Upper lobe of left lung (tissue), 4 donors: ENCODE measurements at regions not wholly inside any gene's neighbourhood (a gene's known extent, or its start where the extent isn't known, plus 50 kb on each side); places are given as distances from the start of the nearest gene placed in this dataset.

Experiments
- POLR2A ChIP-seq, 4 donors: fragments of 450-650 bp; IDR thresholded peaks; one replicate each; pipeline ENCODE4 v1.5.1; 2016 to 2017; ENCODE audit warnings: antibody characterized with exemption in 4 of 4, mild to moderate bottlenecking in 2 of 4
- POLR2AphosphoS5 ChIP-seq, 2 donors: sonication (generic); formaldehyde crosslinking; IDR thresholded peaks; one replicate each; pipeline ENCODE4 v1.5.1; 2017; ENCODE audit warnings: antibody characterized with exemption in 2 of 2
- TF ChIP-seq, protein P1 (sequence below), 6 experiments: fragments of 450-650 bp in 4 of 6; fragments of 200-600 bp in 2 of 6; sonication (generic) in 2 of 6; IDR thresholded peaks; one replicate each; pipeline ENCODE4 v1.5.1; 2016 to 2019; ENCODE audit warnings: antibody characterized with exemption in 6 of 6

DNA sequence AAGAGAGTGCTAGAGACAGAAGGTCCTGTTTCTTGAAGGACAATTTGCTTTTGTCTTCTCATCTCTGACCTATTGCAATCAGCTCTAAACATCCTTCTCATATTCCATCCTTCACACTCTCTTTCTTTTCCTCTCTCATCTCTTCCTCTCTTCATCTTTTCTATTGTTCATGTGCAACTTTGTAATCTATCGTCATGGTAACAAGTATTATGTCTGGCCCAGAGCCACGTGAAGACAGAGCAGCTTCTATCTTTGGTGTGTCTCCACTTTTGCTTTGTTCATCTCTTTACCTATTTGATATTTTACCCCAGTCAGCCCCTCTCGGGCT, 104.9 kb upstream of the ABCB5 start:
- TF ChIP-seq, protein P1, sequence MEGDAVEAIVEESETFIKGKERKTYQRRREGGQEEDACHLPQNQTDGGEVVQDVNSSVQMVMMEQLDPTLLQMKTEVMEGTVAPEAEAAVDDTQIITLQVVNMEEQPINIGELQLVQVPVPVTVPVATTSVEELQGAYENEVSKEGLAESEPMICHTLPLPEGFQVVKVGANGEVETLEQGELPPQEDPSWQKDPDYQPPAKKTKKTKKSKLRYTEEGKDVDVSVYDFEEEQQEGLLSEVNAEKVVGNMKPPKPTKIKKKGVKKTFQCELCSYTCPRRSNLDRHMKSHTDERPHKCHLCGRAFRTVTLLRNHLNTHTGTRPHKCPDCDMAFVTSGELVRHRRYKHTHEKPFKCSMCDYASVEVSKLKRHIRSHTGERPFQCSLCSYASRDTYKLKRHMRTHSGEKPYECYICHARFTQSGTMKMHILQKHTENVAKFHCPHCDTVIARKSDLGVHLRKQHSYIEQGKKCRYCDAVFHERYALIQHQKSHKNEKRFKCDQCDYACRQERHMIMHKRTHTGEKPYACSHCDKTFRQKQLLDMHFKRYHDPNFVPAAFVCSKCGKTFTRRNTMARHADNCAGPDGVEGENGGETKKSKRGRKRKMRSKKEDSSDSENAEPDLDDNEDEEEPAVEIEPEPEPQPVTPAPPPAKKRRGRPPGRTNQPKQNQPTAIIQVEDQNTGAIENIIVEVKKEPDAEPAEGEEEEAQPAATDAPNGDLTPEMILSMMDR (IDR thresholded peaks at IDR 0.05) = no peak
- TF ChIP-seq POLR2A (IDR thresholded peaks at IDR 0.05) (no peak), POLR2AphosphoS5 (IDR thresholded peaks at IDR 0.05) (no peak)
